GM12878 (cell line): ENCODE measurements at regions not wholly inside any gene's neighbourhood (a gene's known extent, or its start where the extent isn't known, plus 50 kb on each side); places are given as distances from the start of the nearest gene placed in this dataset.

Experiments used
- CTCF ChIP-seq, 3 experiments: IDR thresholded peaks in 2 of 3; conservative IDR thresholded peaks in 1 of 3; 2 replicates each; pipeline ENCODE4 v1.5.1; 2011; ENCODE audit warnings: low read depth in 3 of 3, low read length in 3 of 3, mild to moderate bottlenecking in 3 of 3, control low read depth in 2 of 3, moderate library complexity in 2 of 3, inconsistent platforms in 1 of 3, mixed read lengths in 1 of 3; ENCODE audit not compliant: control insufficient read depth in 2 of 3, insufficient read depth in 1 of 3; ENCODE audit errors: extremely low read depth in 1 of 3
- JUND ChIP-seq: IDR thresholded peaks from 2 replicates; pipeline ENCODE4 v1.6.1; 2012; ENCODE audit warnings: low read depth, mild to moderate bottlenecking, low read length, improper control_type of control experiment, moderate library complexity
- POLR2AphosphoS5 ChIP-seq: IDR thresholded peaks from 2 replicates; pipeline ENCODE4 v1.6.1; 2011; ENCODE audit warnings: mild to moderate bottlenecking, low read length, inconsistent platforms
- POU2F2 ChIP-seq: IDR thresholded peaks from 3 replicates; pipeline ENCODE4 v1.6.1; 2011; ENCODE audit warnings: low read depth, mild to moderate bottlenecking, low read length, borderline replicate concordance

- TF ChIP-seq JUND (no peak), CTCF (IDR thresholded peaks at IDR 0.05 in 2 of 3, conservative IDR thresholded peaks at IDR 0.05 in 1 of 3; ENCODE audit: control insufficient read depth in 2 of 3, extremely low read depth in 1 of 3, insufficient read depth in 1 of 3, low read depth in 3 of 3, low read length in 3 of 3) (no peak), POLR2AphosphoS5 (no peak), POU2F2 (no peak)
Observed at GRCh38 chr9:1248743-1249142, 198.6 kb downstream of the DMRT2 start.
